Medulla oblongata (tissue), 1 donor: ENCODE measurements at regions not wholly inside any gene's neighbourhood (a gene's known extent, or its start where the extent isn't known, plus 50 kb on each side); places are given as distances from the start of the nearest gene placed in this dataset.

ENCODE experiments used
- DNase-seq: peaks from one replicate; pipeline ENCODE4 v3.0.0-alpha.2; 2015; ENCODE audit errors: extremely low spot score

- no peak for DNase-seq
These were observed 91.5 kb upstream of the STK39 start for GRCh38 chr2:168338803-168339437.

GRCh38 chr2:168340931-168341330 is 93.5 kb upstream of the STK39 start:
- DNase-seq = no peak

- no peak for DNase-seq
These were observed 96.2 kb upstream of the STK39 start for GRCh38 chr2:168343586-168343985.

DNA sequence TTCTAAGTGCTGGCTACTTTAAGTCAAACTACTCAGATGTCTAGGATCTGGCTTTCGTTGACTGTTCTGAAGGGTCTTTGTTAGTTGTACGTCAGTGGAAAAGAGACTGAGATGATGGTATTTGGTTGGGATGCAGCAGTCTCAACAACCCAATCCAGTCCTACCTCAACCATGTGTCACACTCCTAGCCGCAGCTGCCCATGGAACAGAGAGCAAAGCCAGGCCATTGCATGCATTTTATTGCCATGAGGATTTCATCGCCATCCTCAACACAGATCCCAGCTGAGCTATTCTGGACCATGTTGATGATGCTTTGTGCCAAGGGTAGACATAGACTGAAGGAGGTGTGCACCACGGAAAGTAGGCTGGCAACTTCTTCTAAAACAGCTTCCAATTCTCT is 97.3 kb upstream of the STK39 start:
- DNase-seq = no peak

DNA sequence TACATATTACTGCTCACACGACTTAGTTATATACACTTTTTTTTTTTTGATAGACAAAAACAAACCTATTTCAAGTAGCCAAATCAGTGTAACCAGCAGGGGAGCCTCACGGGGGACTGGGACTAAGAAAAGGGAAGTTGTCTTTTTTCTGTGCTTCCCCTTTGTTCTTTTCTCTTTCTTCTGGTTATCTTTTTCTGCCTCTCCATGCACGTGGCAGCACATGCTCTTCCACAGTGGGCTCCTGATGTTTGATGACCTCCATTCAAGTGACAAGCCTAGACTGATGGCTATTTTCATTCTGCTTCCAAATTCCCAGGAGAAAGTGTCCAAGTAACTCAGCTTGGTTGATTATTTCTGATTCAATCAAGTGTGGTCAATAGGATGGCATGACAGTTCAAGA is 98.2 kb upstream of the STK39 start:
- DNase-seq = no peak

DNA sequence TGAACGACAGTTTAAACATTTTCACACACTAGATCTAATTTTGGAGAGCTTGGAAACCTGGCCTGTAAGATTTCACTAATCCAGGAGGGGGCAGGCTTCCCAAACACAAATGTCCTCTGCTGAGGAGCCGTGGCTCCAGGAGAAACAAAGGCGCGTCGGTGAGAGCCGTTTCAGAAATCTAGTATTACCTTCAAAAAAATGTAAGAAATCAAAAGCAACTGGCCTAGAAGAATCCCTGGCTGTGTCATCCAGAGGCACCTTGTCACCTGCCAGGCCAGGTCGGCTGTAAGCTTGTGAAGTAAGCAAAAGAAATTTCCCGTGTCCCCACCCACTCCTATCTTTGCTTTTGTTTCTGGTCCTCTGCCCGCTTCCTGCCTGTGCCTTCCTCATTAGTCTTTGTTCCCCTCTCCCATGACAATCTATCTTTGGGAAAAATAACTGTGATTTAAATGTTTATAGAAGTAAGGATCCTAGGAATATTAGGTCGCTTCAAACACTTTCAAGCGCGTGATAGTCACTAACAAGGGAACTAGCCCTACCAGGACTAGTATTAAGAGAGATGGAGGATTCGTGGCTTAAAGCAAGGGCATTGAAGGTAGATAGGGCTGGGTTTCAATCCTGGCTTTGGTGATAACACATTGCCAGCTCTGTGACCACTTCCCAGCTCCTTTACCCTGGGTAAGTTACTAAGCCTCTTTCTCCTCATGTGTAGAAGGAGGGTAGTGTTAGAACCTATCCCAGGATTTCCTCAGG is 99.5 kb upstream of the STK39 start:
- peak; percentile 89 for DNase-seq

DNA sequence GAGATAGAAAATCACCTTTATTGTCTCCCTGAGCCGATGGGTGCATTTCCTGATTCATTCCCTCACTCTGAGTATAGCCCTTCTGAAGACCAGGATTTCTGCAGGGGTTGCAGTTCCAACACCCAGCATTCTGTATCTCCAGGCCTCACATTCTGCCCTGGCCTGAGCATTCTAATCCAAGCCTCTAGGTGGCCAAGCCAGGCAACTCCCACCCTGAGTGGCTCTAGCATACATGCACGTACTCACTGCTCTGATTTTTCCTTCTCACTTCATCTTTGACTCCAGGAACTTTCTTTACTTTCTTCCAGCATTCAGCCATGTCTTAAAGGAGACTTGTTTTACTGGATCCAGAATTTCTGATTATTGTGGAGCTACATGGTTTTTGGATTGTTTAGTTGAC is 100.7 kb upstream of the STK39 start:
- peak; percentile 21 for DNase-seq

DNA sequence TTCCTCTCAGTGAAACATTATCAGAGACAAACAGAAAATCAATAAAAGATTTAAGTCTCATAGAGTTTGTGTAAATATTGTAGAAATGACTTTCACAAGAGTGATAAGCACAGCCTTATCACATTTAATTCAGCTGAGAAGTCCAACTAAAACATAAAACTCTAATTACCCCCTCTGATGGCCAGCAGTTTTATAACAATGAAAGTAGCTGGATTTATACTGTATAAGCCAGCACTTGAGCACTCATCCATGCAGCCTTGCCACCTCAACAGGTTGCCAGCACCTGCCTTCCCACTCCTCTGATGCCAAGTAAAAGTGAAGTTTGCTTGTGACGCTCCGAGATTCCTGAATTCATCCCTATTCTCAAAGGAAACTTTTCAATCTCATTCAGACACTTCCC is 103.0 kb upstream of the STK39 start:
- no peak for DNase-seq

- no peak for DNase-seq
These were observed 102.8 kb upstream of the CERS6 start for GRCh38 chr2:168353251-168353650.

DNA sequence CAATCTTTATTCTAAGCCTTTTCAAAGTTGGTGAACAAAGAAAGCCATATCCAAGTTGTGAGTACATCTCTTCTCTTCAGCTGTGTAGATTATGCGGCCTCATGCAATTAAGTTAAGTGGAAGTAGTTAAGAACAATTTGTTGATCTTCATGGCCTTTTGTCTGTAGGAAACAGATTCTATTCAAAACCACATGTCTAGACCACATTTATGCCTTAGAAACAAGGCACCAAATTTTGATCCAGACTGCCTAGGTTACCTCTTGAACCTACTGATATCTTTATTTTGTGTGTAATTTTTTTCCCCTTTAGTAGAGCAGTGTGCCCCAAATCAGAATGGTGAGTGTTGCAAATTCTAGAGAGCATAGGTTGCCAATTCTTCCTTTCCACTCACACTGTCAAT is 101.6 kb upstream of the CERS6 start:
- DNase-seq = no peak

DNA sequence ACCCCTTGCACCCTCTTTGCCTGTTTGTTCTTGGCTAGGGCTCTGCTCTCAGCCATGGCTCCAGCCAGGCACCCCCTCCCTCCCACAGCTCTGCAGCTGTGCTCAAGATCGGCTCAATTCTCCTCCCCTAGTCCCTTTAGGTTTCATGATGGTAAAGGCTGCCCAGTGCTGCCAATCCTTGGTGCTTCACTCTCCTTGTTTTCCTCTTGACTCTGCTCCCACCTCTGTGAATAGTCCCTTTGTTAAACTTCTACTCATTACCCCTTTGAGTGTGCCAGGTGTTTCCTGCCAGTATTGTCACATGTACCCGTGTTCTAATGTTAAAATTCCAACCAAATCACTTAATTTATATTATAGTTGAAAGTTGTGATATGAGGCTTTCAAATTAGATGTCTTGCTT is 101.0 kb upstream of the CERS6 start:
- DNase-seq = no peak

GRCh38 chr2:168355779-168356476 is 100.1 kb upstream of the CERS6 start:
- no peak for DNase-seq

- no peak for DNase-seq
These were observed 99.6 kb upstream of the CERS6 start for GRCh38 chr2:168356477-168356835.

DNA sequence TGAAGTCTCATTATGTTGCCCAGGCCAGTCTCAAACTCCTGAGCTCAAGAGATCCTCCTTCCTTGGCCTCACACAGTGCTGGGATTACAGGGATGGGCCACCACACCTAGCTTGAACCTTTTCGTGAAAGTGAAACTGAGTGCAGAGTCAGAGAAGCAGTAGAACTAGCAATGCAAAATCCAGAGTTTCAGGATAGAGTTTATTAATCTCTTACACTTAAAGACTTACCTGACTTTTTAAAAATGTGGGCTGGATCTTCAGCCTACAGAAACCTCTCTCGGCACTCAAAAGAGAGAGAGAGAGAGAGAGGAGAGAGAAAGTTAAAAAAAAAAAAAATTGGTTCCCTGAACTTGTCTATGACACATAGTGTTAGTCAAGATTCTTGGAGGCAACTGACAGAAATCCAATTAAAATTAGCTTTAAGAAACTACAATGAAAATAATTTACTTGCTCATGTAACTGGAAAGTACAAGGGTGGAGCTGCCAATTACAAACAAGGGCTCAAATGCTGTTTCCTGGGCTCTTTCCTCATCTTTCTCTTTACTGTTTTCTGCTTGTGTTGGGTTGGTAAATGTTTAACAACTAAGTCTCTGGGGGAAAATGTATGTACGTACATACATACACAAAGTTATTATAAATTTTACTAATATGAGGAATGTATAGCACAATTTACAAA is 98.1 kb upstream of the CERS6 start:
- no peak for DNase-seq

DNA sequence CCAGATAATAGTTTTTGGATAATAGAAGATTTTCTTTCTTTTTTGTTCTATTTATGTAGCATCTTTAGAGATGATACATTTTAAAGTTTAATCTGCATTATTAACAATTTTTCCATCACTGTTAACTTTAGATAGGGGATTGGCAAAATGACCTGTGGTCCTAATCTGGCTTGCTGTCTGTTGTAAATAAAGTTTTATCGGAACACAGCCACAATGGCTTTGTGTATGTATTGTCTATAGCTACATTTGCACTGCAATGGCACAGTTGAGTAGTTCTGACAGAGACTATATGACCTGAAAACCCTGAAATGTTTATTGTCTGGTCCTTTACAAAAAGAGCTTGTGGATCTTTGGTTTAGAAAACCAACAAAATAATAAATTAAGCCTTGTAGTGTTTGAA is 97.0 kb upstream of the CERS6 start:
- no peak for DNase-seq

DNA sequence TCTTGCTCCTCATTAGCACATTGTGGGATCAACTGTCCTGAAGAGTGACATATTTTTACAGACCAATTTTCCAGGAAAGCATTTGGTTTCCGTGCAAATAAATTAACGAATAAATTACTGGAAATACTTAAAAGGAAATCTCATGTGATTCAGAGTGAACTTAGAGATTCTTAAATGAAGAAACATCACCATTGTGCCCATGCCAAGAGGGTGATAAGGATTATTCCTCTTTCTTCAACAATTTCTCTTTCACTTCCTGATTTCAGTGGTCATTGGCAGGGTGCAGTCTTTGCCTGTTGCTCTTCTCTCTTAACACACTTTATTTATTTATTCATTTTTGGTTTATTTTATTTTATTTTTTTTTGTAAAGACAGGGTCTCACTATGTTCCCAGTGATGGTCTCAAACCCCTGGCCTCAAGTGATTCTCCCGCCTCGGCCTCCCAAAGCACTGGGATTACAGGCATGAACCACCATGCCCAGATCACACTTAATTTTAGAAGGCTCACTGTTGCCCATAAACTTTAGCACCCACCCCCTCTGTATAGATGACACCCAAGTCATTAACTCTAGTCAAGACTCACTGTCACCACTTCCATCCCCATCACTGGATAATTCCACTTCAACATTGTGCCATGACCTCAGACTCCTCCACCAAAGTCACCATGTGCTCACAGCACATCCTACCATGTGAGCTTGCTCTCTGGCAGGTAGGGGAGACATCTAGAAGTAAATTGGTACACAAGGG is 92.6 kb upstream of the CERS6 start:
- peak; percentile 33 for DNase-seq

DNA sequence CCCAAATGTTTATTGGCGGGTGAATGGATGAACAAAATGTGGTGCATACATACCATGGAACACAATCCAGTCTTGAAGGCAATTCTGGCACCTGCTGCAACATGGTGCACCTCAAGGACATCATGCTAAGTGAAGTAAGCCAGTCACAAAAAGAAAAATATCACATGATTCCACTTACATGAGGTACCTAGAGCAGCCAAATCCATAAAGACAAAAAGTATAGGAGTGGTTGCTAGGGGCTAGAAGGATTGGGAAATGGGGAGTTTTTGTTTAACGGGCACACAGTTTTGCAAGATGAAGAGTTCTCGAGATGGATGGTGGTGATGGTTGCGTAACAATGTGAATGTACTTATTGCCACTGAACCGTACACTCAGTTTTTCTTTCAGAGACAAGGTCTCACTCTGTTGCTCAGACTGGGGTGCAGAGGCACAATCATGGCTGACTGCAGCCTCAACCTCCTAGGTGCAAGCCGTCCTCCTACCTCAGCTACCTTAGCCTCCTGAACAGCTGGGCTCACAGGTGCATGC is 90.9 kb upstream of the CERS6 start:
- no peak for DNase-seq

DNA sequence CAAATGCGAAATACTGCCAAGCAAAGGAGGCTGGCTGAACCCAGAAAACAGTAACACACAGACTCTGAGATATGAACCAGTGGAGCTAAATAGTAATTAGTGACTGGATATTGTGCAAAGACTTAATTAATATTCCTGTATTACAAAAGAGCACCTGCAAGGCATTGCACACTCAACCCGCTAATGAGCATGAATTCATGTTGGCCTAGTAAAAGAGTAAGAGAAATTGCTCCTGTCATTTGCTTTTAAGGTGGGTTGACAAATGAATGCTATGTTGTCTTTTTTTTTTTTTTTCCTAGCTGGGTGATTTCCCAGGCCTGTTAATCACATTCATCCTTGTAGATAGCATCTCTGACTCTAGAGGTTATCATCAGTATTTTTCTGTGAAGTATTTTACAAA is 87.0 kb upstream of the CERS6 start:
- DNase-seq = no peak

DNA sequence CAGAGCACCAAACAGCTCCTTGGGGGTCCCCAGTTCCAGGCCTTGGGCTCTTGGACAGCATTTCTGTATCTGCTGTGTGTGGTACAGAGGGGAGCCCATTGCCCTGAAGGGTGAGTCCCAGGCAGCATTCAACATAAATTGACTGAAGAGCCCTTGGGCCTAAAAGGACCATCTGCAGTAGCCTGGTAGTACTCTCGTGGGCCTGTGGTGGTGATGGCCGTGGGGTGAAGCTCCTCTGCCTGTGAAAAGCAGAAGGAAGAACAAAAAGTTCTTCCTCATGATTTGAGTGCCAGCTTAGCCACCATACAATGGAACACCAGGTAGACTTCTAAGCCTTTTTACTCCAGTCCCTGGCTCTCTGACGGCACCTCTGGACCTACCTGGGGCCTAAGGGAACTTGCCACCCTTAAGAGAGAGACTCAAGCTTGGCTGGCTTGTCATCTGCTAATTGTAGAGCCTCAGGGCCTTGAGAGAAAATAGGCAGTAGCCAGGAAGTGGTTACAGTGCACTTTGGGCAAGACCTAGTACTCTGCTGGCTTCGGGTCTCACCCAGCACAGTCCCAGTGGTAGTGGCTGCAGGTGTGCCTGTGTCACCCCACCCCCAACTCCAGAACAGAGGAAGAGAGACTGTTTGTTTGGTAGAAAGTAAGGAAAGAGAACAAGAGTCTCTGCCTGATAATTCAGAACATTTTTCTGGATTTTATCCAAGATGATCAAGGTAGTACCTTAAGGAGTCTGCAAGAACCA is 84.6 kb upstream of the CERS6 start:
- no peak for DNase-seq

DNA sequence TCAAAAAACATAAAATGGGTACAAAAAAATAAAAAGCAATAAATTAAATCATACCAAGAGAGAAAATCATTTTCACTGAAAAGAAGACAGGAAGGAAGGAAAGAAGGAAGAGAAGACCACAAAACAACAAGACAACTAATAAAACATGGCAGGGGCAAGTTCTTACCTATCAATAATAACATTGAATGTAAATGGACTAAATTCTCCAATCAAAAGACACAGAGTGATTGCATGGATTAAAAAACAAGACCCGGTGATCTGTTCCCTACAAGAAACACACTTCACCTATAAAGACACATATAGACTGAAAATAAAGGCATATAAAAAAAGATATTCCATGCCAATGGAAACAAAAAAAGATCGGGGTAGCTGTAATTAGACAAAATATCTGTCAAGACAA is 82.6 kb upstream of the CERS6 start:
- DNase-seq = no peak
